Heart left ventricle (tissue), 13 donors: ENCODE measurements at regions not wholly inside any gene's neighbourhood (a gene's known extent, or its start where the extent isn't known, plus 50 kb on each side); places are given as distances from the start of the nearest gene placed in this dataset.

ENCODE experiments used
- CTCF ChIP-seq, 12 donors: fragments of 200-600 bp; sonication (generic) in 4 of 12; IDR thresholded peaks; one replicate each; pipeline versions ENCODE4 v1.5.0 to v1.8.0; 2018 to 2022; ENCODE audit warnings: antibody characterized with exemption in 12 of 12, mild to moderate bottlenecking in 5 of 12
- POLR2A ChIP-seq, 2 donors: fragments of 450-650 bp; IDR thresholded peaks; one replicate each; pipeline ENCODE4 v1.6.1; 2017; ENCODE audit warnings: antibody characterized with exemption in 2 of 2, mild to moderate bottlenecking in 2 of 2, moderate library complexity in 2 of 2
- donor health status: ischemic (EF 13 %, LVEDD 7.1; RV severe dilation, severe dysfunction).
- donor health status: DM: no; HTN: yes; CAD: no.
- donor health status: DM: no; HTN: no; CAD: no.
- donor health status: ischemic (EF 25% LVEDD 6.9; RV normal size, moderate dysfunction).
- donor health status: ischemic (EF 25% LVEDD 5.7; RV mildly dilated, moderate dysfunction).
- donor health status: ischemic (EF 35%, LVEDD 5.7; RV mildly dilated, moderate dysfunction).
- donor health status: nonischemic (EF 11% LVEDD 7.7; RV severe dilation, severe dysfunction).
- donor health status: DM: yes; HTN: yes; CAD: no.
- donor health status: PGD.
- donor health status: ischemic (EF 29% LVEDD 5.4; RV normal size, mild dysfunction).
- donor health status: nonischemic (EF 23%, LVEDD 6.1; RV moderate dilation, normal function).

- TF ChIP-seq POLR2A (IDR thresholded peaks at IDR 0.05) (no peak), CTCF (IDR thresholded peaks at IDR 0.05) (no peak)
These were observed 405.4 kb downstream of the ETS1 start for GRCh38 chr11:128181984-128182383.
